ENCODE measurements at regions not wholly inside any gene's neighbourhood (a gene's known extent, or its start where the extent isn't known, plus 50 kb on each side); places are given as distances from the start of the nearest gene placed in this dataset.

DNA sequence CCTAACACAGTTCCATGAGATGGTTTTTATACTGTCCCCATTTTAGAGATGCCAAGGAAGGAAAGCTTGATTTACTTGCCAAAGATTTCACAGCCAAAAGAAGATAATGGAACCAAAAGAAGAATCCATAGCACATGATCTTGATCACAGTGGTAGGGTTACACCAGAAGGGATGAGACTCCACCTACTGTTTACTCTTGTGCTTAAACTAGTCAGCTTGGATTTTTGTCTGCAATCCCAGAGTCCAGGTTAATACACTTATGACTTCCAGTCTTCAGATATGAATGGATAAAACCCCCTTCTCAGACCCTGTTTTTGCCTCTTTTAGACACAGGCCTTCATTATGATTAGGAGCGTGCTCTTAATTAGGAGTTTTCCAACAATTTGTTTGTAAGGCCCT, 454.2 kb downstream of the AEBP2 start:
- H3K27ac ChIP-seq: no peak overlapping the region
- H3K9me3 ChIP-seq: no peaks in the 10 kb centered on the region
- WGBS: 97% methylated on average over 1 of the region's 1 CpG
- DNase-seq (ENCODE audit: low spot score in 2 of 2): no peak
- no peaks in the 10 kb centered on the region for H3K27me3 ChIP-seq
- H3K4me1 ChIP-seq: no peaks in the 10 kb centered on the region
- H3K36me3 ChIP-seq: no peaks in the 10 kb centered on the region
- no peak overlapping the region for H3K4me3 ChIP-seq
- TF ChIP-seq POLR2A (IDR thresholded peaks at IDR 0.05) (no peak), POLR2AphosphoS5 (IDR thresholded peaks at IDR 0.05) (no peak), EP300 (IDR thresholded peaks at IDR 0.05) (no peak), CTCF (IDR thresholded peaks at IDR 0.05) (no peak)

- Histone ChIP-seq H3K4me3 (no peak overlapping the region), H3K27me3 (no peaks in the 10 kb centered on the region), H3K27ac (no peak overlapping the region), H3K9me3 (no peaks in the 10 kb centered on the region), H3K4me1 (no peaks in the 10 kb centered on the region), H3K36me3 (no peaks in the 10 kb centered on the region)
- no peak for TF ChIP-seq POLR2A (IDR thresholded peaks at IDR 0.05)
- TF ChIP-seq EP300 (IDR thresholded peaks at IDR 0.05): no peak
- no peak for TF ChIP-seq CTCF (IDR thresholded peaks at IDR 0.05)
- TF ChIP-seq POLR2AphosphoS5 (IDR thresholded peaks at IDR 0.05): no peak
- 41% methylated on average over 1 of the region's 1 CpG for WGBS
- no peak for DNase-seq (ENCODE audit: low spot score in 2 of 2)
Observed at GRCh38 chr12:19894050-19894449, 454.8 kb downstream of the AEBP2 start.

- no peaks in the 10 kb centered on the region for H3K36me3 ChIP-seq
- no peak overlapping the region for H3K27ac ChIP-seq
- no peaks in the 10 kb centered on the region for H3K4me1 ChIP-seq
- TF ChIP-seq EP300 (IDR thresholded peaks at IDR 0.05): no peak
- TF ChIP-seq POLR2A (IDR thresholded peaks at IDR 0.05): no peak
- no peak for TF ChIP-seq POLR2AphosphoS5 (IDR thresholded peaks at IDR 0.05)
- no peak for TF ChIP-seq CTCF (IDR thresholded peaks at IDR 0.05)
- 61% methylated on average over 5 of the region's 5 CpGs for WGBS
- no peak overlapping the region for H3K4me3 ChIP-seq
- no peak for DNase-seq (ENCODE audit: low spot score in 2 of 2)
- no peaks in the 10 kb centered on the region for H3K9me3 ChIP-seq
- no peaks in the 10 kb centered on the region for H3K27me3 ChIP-seq
Observed at GRCh38 chr12:19894803-19895202, 455.5 kb downstream of the AEBP2 start.

- Histone ChIP-seq H3K36me3 (no peaks in the 10 kb centered on the region), H3K27me3 (no peaks in the 10 kb centered on the region), H3K4me3 (no peak overlapping the region), H3K9me3 (no peaks in the 10 kb centered on the region), H3K4me1 (no peaks in the 10 kb centered on the region), H3K27ac (no peak overlapping the region)
- no peak for DNase-seq (ENCODE audit: low spot score in 2 of 2)
- WGBS: 53% methylated on average over 2 of the region's 2 CpGs
- TF ChIP-seq POLR2A (IDR thresholded peaks at IDR 0.05) (no peak), EP300 (IDR thresholded peaks at IDR 0.05) (no peak), POLR2AphosphoS5 (IDR thresholded peaks at IDR 0.05) (no peak), CTCF (IDR thresholded peaks at IDR 0.05) (no peak)
Observed at GRCh38 chr12:19895246-19896020, 456.1 kb downstream of the AEBP2 start.

DNA sequence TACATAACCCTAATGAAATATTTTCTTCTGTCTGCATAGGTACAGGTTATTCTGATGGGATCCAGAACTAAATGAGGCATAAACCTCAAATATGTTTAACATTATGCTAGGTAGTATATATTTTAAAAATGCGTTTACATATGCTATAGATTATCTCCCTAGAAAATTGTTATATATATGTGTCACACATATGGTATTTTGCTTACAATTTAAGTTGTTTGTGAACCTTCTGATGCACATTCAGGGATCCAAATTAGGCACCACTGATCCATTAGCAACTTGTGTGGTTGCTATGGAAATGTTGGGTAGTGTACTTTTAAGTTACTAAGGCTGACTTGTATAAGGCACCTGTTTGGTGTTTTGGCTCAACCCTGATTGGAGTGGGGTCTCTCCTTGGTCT, 456.7 kb downstream of the AEBP2 start:
- H3K27me3 ChIP-seq: no peaks in the 10 kb centered on the region
- no peaks in the 10 kb centered on the region for H3K9me3 ChIP-seq
- TF ChIP-seq POLR2AphosphoS5 (IDR thresholded peaks at IDR 0.05) (no peak), EP300 (IDR thresholded peaks at IDR 0.05) (no peak), CTCF (IDR thresholded peaks at IDR 0.05) (no peak), POLR2A (IDR thresholded peaks at IDR 0.05) (no peak)
- no peak overlapping the region for H3K4me3 ChIP-seq
- no peaks in the 10 kb centered on the region for H3K36me3 ChIP-seq
- 92% methylated on average over 1 of the region's 1 CpG for WGBS
- no peak overlapping the region for H3K27ac ChIP-seq
- DNase-seq (ENCODE audit: low spot score in 2 of 2): no peak
- no peaks in the 10 kb centered on the region for H3K4me1 ChIP-seq

All from suprapubic skin (tissue), 4 donors.